ENCODE measurements at regions not wholly inside any gene's neighbourhood (a gene's known extent, or its start where the extent isn't known, plus 50 kb on each side); places are given as distances from the start of the nearest gene placed in this dataset.
A peak's percentile ranks its signal among the peaks of the same experiment; 100 is the strongest.

GRCh38 chr17:31588512-31588911, 197.0 kb downstream of the RAB11FIP4 start:
- Mint-ChIP-seq H3K9me3 (peaks cover 4% of the 10 kb centered on the region), H3K4me1 (no peaks in the 10 kb centered on the region), H3K36me3 (no peaks in the 10 kb centered on the region), H3K27me3 (ENCODE audit: low read depth) (no peaks in the 10 kb centered on the region), H3K27ac (no peak overlapping the region), H3K4me3 (no peak overlapping the region)
- ATAC-seq, result no peak
- CTCF ChIA-PET, result interaction anchor here (0.6 kb wide), 1 partner anchor 210 kb away, joined by 3 read pairs; no protein-coding TSS in a partner anchor
- DNase-seq (ENCODE audit: low spot score), result no peak
- peak; percentile 25; the same call in 1 of the 2 replicates for TF ChIP-seq USF2 (CRISPR knock-in tag; IDR thresholded peaks at IDR 0.05)
- TF ChIP-seq ZNF138 (CRISPR knock-in tag; conservative IDR thresholded peaks at IDR 0.05), result no peak
- POLR2A ChIA-PET, result no interaction called here

- no peaks in the 10 kb centered on the region for H3K4me1 Mint-ChIP-seq
- ChIA-PET CTCF (no interaction called here), POLR2A (no interaction called here)
- H3K27me3 Mint-ChIP-seq (ENCODE audit: low read depth), result no peaks in the 10 kb centered on the region
- peaks cover 4% of the 10 kb centered on the region for H3K9me3 Mint-ChIP-seq
- DNase-seq (ENCODE audit: low spot score) (no peak), ATAC-seq (no peak)
- no peak overlapping the region for H3K4me3 Mint-ChIP-seq
- no peak for TF ChIP-seq TP53 (CRISPR knock-in tag; IDR thresholded peaks at IDR 0.05)
- no peaks in the 10 kb centered on the region for H3K36me3 Mint-ChIP-seq
- no peak overlapping the region for H3K27ac Mint-ChIP-seq
Measured at GRCh38 chr17:31588034-31588433, 196.6 kb downstream of the RAB11FIP4 start.

Measured in WTC11 (cell line).